Stimulated activated naive CD4-positive, alpha-beta T cell (primary cell): ENCODE measurements at regions not wholly inside any gene's neighbourhood (a gene's known extent, or its start where the extent isn't known, plus 50 kb on each side); places are given as distances from the start of the nearest gene placed in this dataset.
"Not testable (repeated sequence)": the region's sequence is repeated elsewhere in the genome, so short reads cannot be mapped to it uniquely, and the experiment has no call there.

Experiments
- DNase-seq, 6 experiments: peaks; one replicate each; lab custom pipeline; 2025; lab: John Stamatoyannopoulos, UW

DNA sequence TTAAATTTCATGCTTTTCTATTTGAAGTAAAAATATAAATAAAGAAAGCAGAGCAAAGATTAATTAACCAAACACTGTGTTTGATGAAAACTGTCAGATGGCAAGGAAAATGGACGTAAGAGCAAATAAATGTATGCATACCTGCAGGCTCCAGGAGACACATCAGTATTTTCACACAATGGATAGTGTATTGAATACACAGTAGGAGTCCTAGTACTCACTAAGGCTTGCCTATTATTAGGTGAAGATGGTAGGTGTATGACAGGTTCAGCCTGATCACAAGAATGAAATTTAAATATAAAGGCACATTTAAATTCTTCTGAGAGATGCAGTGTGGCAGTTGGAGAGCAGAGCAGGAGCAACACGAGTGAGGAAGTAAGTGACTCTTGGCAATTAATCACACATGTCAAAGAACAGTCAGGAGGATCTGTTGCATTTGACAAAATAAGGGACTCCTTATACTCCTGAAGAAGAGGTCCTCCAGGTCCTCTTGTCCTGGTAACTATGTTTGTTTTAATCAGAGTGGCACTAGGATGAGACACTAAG is 106.0 kb upstream of the NDST4 start:
- no peak for DNase-seq

DNA sequence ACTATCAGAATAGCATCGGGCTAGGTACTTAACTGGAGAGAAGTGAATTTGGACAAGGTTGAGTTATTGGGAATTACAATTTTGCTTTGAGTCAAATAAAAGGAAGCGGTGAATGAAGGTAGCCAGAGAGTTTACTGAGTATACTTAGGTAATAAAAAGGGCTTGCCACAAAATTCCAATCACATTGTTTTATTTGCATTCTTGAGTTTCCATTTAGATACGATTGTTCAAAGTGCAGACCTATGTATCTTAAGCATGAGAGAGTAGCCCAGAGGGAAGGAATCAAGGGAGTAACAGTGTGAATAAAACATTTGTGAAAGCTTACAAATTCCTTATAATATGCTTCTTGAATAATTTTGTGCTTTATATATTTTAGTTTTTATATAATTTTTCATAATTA is 102.5 kb upstream of the NDST4 start:
- DNase-seq, result no peak

GRCh38 chr4:115213716-115214115 is 100.3 kb upstream of the NDST4 start:
- DNase-seq, result no peak

- no peak for DNase-seq
Measured at GRCh38 chr4:115201042-115201330, 87.6 kb upstream of the NDST4 start.

DNA sequence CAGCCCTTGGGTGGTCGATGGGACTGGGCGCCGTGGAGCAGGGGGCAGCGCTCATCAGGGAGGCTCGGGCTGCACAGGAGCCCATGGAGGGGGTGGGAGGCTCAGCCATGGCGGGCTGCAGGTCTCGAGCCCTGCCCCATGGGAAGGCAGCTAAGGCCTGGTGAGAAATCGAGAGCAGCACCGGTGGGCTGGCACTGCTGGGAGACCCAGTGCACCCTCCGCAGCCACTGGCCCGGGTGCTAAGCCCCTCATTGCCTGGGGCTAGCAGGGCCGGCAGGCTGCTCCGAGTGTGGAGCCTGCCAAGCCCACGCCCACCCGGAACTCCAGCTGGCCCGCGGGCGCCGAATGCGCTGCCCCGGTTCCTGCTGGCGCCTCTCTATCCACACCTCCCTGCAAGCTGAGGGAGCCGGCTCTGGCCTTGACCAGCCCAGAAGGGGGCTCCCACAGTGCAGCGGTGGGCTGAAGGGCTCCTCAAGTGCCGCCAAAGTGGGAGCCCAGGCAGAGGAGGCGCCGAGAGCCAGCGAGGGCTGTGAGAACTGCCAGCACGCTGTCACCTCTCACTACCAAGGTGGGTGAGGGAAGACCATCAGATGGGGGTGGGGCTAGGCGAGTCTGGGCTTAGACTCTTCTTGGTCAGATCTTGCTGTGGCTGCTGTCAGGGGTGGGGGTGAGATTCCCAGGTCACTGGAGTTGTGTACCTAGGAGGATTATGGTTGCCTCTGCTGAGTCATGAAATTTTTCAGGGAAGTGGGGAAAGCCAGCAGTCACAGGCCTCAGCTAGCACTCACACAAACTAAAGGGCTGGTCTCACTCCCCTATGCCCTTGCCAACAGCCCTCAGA is 87.0 kb upstream of the NDST4 start:
- not testable (repeated sequence) for DNase-seq

- DNase-seq, result not testable (repeated sequence)
Measured at GRCh38 chr4:115194612-115195011, 81.2 kb upstream of the NDST4 start.

- DNase-seq, result no peak
Measured at GRCh38 chr4:115190529-115190928, 77.1 kb upstream of the NDST4 start.

DNA sequence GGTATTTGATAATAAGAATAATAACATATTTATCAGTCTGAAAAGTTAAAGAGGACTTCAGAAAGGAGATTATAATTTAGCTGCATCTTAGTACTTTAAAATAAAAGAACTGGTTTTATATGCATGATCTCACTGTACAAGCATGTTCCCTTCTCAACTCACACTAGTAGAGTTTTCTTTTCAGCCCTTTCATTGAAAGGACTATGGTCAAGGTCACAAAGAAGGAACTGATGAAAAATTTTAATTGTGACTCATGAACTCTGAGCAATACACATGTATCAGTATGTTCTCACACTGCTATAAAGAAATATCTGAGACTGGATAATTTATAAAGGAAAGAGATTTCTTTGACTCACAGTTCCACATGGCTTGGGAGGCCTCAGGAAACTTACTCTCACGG is 73.7 kb upstream of the NDST4 start:
- no peak for DNase-seq

DNA sequence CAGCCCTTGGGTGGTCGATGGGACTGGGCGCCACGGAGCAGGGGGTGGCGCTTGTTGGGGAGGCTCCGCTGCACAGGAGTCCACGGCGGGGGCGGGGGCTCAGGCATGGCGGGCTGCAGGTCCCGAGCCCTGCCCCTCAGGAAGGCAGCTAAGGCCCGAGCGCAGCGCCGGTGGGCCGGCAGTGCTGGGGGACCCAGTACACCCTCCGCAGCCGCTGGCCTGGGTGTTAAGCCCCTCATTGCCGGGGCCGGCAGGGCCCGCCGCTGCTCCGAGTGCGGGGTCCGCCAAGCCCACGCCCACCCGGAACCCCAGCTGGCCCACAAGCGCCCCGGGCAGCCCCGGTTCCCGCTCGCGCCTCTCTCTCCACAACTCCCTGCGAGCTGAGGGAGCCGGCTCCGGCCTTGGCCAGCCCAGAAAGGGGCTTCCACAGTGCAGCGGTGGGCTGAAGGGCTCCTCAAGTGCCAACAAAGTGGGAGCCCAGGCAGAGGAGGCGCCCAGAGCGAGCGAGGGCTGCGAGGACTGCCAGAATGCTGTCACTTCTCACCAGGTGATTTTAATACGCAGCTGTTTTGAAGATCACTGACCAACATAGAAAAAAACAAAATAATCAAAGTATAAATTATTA is 66.1 kb upstream of the NDST4 start:
- DNase-seq, result not testable (repeated sequence)

GRCh38 chr4:115178687-115179086 is 65.3 kb upstream of the NDST4 start:
- not testable (repeated sequence) for DNase-seq

GRCh38 chr4:115171220-115171619 is 57.8 kb upstream of the NDST4 start:
- DNase-seq, result no peak

DNA sequence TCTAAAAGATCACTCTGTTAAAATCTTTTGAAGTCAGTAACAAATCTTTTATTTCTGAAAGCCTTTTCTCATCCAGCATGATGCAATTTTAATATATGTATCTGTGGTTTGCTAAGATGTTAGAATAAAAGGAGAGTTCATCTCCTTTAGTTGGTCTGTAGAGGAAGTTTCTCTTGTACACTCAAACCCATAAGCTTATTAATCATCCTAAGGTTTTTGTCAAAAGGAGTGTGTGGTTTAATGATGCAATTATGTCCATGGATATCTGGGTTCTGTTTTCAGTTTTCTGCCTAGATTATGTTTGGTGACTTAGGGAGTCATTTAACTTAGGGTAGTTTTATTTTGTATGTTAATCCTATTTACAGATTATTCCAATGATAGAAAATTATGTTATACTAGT is 52.1 kb upstream of the NDST4 start:
- DNase-seq, result no peak
